Vagina (tissue), 2 donors: ENCODE measurements at regions not wholly inside any gene's neighbourhood (a gene's known extent, or its start where the extent isn't known, plus 50 kb on each side); places are given as distances from the start of the nearest gene placed in this dataset.

Experiments used
- DNase-seq, 2 donors: peaks; one replicate each; pipeline ENCODE4 v3.0.0-alpha.2; 2017; ENCODE audit errors: extremely low spot score in 2 of 2
- H3K27ac ChIP-seq: fragments of 200-600 bp; sonication (generic); one replicate; pipeline ENCODE4 v1.5.1; 2019
- H3K27me3 ChIP-seq: fragments of 200-600 bp; sonication (generic); one replicate; pipeline ENCODE4 v1.5.1; 2019
- H3K36me3 ChIP-seq, 2 donors: fragments of 200-600 bp; sonication (generic); one replicate each; pipeline ENCODE4 v1.5.1; 2017 to 2019
- H3K4me1 ChIP-seq: fragments of 200-600 bp; sonication (generic); one replicate; pipeline ENCODE4 v1.5.1; 2019
- H3K4me3 ChIP-seq, 2 donors: fragments of 200-600 bp; sonication (generic); 1 replicate in 1 of 2; 2 replicates in 1 of 2; pipeline ENCODE4 v1.5.1; 2016 to 2019
- H3K9me3 ChIP-seq: fragments of 200-600 bp; sonication (generic); one replicate; pipeline ENCODE4 v1.5.1; 2019
- POLR2A ChIP-seq, 2 donors: fragments of 450-650 bp; IDR thresholded peaks; one replicate each; pipeline ENCODE4 v1.6.1; 2017; ENCODE audit warnings: antibody characterized with exemption in 2 of 2, mild to moderate bottlenecking in 2 of 2, moderate library complexity in 2 of 2
- POLR2AphosphoS5 ChIP-seq, 2 donors: sonication (generic); formaldehyde crosslinking; IDR thresholded peaks; one replicate each; pipeline ENCODE4 v1.9.0; 2017; ENCODE audit warnings: antibody characterized with exemption in 2 of 2, mild to moderate bottlenecking in 2 of 2, low read depth in 1 of 2; ENCODE audit not compliant: insufficient read depth in 1 of 2
- intact Hi-C: fragments of 100-400 bp; cut with DNase I; formaldehyde crosslinking; loops from one replicate; pipeline ENCODE4 v1.15.1; 2023
- TF ChIP-seq, protein P1 (sequence below), 3 experiments: fragments of 450-650 bp in 2 of 3; fragments of 200-600 bp in 1 of 3; sonication (generic) in 1 of 3; IDR thresholded peaks; one replicate each; pipeline ENCODE4 v1.5.1; 2017 to 2019; ENCODE audit warnings: antibody characterized with exemption in 3 of 3, mild to moderate bottlenecking in 2 of 3, moderate library complexity in 2 of 3

GRCh38 chr6:115241373-115241772, 819.3 kb downstream of the FRK start:
- Histone ChIP-seq H3K4me3 (no peak overlapping the region), H3K36me3 (no peaks in the 10 kb centered on the region), H3K27me3 (no peaks in the 10 kb centered on the region), H3K9me3 (no peaks in the 10 kb centered on the region), H3K27ac (no peak overlapping the region), H3K4me1 (no peaks in the 10 kb centered on the region)
- intact Hi-C loops: no loop called here
- TF ChIP-seq POLR2A (IDR thresholded peaks at IDR 0.05) (no peak), POLR2AphosphoS5 (IDR thresholded peaks at IDR 0.05; ENCODE audit: insufficient read depth in 1 of 2, low read depth in 1 of 2) (no peak)
- TF ChIP-seq, protein P1, sequence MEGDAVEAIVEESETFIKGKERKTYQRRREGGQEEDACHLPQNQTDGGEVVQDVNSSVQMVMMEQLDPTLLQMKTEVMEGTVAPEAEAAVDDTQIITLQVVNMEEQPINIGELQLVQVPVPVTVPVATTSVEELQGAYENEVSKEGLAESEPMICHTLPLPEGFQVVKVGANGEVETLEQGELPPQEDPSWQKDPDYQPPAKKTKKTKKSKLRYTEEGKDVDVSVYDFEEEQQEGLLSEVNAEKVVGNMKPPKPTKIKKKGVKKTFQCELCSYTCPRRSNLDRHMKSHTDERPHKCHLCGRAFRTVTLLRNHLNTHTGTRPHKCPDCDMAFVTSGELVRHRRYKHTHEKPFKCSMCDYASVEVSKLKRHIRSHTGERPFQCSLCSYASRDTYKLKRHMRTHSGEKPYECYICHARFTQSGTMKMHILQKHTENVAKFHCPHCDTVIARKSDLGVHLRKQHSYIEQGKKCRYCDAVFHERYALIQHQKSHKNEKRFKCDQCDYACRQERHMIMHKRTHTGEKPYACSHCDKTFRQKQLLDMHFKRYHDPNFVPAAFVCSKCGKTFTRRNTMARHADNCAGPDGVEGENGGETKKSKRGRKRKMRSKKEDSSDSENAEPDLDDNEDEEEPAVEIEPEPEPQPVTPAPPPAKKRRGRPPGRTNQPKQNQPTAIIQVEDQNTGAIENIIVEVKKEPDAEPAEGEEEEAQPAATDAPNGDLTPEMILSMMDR (IDR thresholded peaks at IDR 0.05): no peak
- DNase-seq: no peak

GRCh38 chr6:115221198-115221597, 839.5 kb downstream of the FRK start:
- no peaks in the 10 kb centered on the region for H3K9me3 ChIP-seq
- no peak overlapping the region for H3K27ac ChIP-seq
- H3K4me1 ChIP-seq: no peaks in the 10 kb centered on the region
- H3K36me3 ChIP-seq: no peaks in the 10 kb centered on the region
- H3K4me3 ChIP-seq: no peak overlapping the region
- no peak for DNase-seq
- no peaks in the 10 kb centered on the region for H3K27me3 ChIP-seq
- no peak for TF ChIP-seq POLR2AphosphoS5 (IDR thresholded peaks at IDR 0.05; ENCODE audit: insufficient read depth in 1 of 2, low read depth in 1 of 2)
- TF ChIP-seq, protein P1 (IDR thresholded peaks at IDR 0.05): no peak
- TF ChIP-seq POLR2A (IDR thresholded peaks at IDR 0.05): no peak
- intact Hi-C loops: no loop called here

DNA sequence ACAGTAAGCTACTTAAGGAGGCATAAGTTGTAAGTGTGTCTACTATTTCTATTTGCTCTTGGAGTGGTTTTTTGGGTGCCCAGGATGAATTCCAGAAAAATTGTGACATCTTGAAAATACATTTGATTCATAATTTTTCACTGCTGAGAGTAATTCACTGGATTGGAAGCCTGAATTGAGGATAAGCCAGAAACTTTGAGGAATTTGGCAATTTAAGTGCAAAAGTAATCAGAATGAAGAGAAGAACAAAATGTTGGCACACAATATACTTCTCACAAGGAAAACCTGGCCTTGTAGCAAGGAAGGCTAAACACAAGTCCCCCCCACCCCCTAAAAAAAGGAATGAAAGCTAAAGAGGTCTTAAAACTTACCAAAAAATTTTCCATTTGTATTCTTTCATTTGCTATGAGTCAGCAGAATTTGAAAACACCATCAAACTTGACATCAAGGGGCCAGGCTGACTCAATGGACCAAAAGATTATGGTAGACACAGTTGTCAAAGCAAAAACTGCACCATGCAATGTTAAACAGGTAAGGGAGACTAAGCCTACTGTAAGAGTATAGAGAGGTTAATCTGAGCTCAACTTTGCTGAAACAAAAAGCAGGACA, 840.0 kb downstream of the FRK start:
- no peak overlapping the region for H3K4me3 ChIP-seq
- no peaks in the 10 kb centered on the region for H3K27me3 ChIP-seq
- H3K27ac ChIP-seq: no peak overlapping the region
- H3K4me1 ChIP-seq: no peaks in the 10 kb centered on the region
- intact Hi-C loops: no loop called here
- H3K9me3 ChIP-seq: no peaks in the 10 kb centered on the region
- TF ChIP-seq POLR2AphosphoS5 (IDR thresholded peaks at IDR 0.05; ENCODE audit: insufficient read depth in 1 of 2, low read depth in 1 of 2) (no peak), POLR2A (IDR thresholded peaks at IDR 0.05) (no peak)
- no peaks in the 10 kb centered on the region for H3K36me3 ChIP-seq
- no peak for DNase-seq

GRCh38 chr6:115219645-115220044, 841.0 kb downstream of the FRK start:
- TF ChIP-seq, protein P1 (IDR thresholded peaks at IDR 0.05): no peak
- TF ChIP-seq POLR2AphosphoS5 (IDR thresholded peaks at IDR 0.05; ENCODE audit: insufficient read depth in 1 of 2, low read depth in 1 of 2) (no peak), POLR2A (IDR thresholded peaks at IDR 0.05) (no peak)

GRCh38 chr6:115216835-115217234, 843.9 kb downstream of the FRK start:
- DNase-seq: no peak
- Histone ChIP-seq H3K9me3 (no peaks in the 10 kb centered on the region), H3K4me1 (no peaks in the 10 kb centered on the region), H3K27me3 (no peaks in the 10 kb centered on the region), H3K27ac (no peak overlapping the region), H3K36me3 (no peaks in the 10 kb centered on the region), H3K4me3 (no peak overlapping the region)
- no peak for TF ChIP-seq POLR2A (IDR thresholded peaks at IDR 0.05)
- TF ChIP-seq POLR2AphosphoS5 (IDR thresholded peaks at IDR 0.05; ENCODE audit: insufficient read depth in 1 of 2, low read depth in 1 of 2): no peak
- TF ChIP-seq, protein P1 (IDR thresholded peaks at IDR 0.05): no peak
- intact Hi-C loops: no loop called here

More at GRCh38 chr6:115219645-115220044, 841.0 kb downstream of the FRK start:
- intact Hi-C loops: no loop called here
- Histone ChIP-seq H3K4me3 (no peak overlapping the region), H3K27ac (no peak overlapping the region), H3K27me3 (no peaks in the 10 kb centered on the region), H3K36me3 (no peaks in the 10 kb centered on the region), H3K9me3 (no peaks in the 10 kb centered on the region), H3K4me1 (no peaks in the 10 kb centered on the region)
- no peak for DNase-seq
